GM18511 (cell line): ENCODE measurements at regions not wholly inside any gene's neighbourhood (a gene's known extent, or its start where the extent isn't known, plus 50 kb on each side); places are given as distances from the start of the nearest gene placed in this dataset.
"Not testable (repeated sequence)": the region's sequence is repeated elsewhere in the genome, so short reads cannot be mapped to it uniquely, and the experiment has no call there.

Experiments used
- ATAC-seq: cut with Tn5 transposase; IDR thresholded peaks from one replicate; pipeline ENCODE4 v1.9.1; 2021; ENCODE audit warnings: mild to moderate bottlenecking, moderate library complexity; ENCODE audit not compliant: unreplicated experiment

DNA sequence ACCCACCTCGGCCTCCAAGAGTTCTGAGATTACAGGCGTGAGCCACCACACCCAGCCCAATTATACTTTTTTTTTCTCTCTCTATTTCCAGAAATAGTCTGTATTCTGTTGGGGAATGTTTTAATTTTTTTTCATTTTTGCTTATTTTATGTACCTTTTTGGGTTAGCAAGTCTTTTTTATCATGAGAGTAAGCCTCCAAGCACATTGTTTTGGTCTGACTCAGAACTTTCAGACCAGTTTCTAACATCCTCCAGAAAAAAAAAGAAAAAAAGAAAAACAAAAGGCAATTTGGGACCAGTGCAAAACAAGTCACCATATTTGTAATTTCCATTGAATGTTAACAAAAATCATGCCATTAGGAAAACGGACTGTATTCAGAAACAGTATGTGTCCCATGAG, 1465.5 kb downstream of the SLITRK5 start:
- ATAC-seq = no peak

GRCh38 chr13:89150362-89150761, 1479.2 kb downstream of the SLITRK5 start:
- no peak for ATAC-seq

DNA sequence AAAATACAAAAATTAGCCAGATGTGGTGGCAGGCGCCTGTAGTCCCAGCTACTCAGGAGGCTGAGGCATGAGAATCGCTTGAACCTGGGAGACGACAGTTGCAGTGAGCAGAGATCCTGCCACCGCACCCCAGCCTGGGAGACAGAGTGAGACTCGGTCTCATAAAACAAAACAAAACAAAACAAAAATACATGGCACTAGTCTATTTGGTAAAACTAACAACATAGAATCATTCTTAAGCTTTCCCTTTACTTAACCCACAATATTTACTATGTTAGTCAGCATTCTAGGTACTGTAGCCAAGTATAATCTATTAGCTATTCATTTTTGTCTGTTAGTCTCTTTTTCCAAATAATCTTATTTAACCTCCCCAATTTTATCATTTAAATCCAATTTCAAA, 1482.8 kb downstream of the SLITRK5 start:
- no peak for ATAC-seq

GRCh38 chr13:89163096-89163495, 1491.9 kb downstream of the SLITRK5 start:
- no peak for ATAC-seq

GRCh38 chr13:89165685-89166084, 1494.5 kb downstream of the SLITRK5 start:
- ATAC-seq = no peak

- no peak for ATAC-seq
Observed at GRCh38 chr13:89169951-89170350, 1498.8 kb downstream of the SLITRK5 start.

GRCh38 chr13:89181041-89181440, 1509.9 kb downstream of the SLITRK5 start:
- ATAC-seq = no peak

DNA sequence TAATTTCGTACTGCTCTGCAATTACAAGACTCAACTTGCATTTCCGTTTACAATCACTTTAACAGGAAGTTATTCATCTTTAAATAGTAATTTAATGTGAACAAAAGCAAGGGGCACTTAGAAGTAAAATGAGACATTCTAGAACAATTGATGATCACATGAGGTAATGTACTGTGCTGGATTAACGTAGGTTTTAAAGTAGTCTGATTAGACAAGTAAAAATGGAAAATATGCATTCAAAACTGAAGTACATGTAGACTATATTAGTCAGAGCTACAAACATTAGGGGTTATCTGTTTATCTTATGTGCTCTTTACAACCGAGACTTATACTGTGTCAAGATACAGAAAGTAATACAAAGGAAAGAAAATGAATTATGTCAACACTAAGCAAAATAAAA, 1528.0 kb downstream of the SLITRK5 start:
- ATAC-seq = no peak

- ATAC-seq = no peak
Observed at GRCh38 chr13:89204435-89204834, 1533.3 kb downstream of the SLITRK5 start.

DNA sequence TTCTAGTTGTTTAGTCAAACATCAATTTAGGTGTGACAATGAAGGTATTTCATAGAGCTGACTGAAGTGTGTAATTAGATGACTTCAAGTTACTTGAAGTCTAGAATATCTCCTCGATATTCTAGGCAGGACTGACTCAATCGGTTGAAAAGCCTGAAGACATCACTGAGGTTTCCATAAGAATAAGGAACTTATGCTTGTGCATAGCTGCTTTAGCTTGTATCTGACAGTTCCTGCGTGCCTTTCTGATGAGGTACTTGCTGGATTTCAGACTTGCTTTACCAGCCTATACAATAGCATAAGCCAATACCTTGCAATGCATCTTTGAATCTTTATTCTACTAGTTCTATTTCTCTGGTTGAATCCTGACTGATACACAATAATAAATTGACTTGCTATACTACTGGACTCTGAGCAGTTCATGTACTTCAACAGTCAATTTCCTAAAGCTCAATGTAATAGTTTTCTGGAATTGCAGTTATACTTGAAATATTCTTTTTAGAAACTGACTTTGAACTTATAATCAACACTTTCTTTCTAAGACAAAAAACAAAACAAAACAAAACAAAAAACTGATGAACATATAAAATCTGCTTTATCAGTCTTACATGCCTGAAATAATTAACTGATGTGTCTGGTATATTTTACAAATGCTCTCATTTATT, 1534.8 kb downstream of the SLITRK5 start:
- ATAC-seq = no peak

DNA sequence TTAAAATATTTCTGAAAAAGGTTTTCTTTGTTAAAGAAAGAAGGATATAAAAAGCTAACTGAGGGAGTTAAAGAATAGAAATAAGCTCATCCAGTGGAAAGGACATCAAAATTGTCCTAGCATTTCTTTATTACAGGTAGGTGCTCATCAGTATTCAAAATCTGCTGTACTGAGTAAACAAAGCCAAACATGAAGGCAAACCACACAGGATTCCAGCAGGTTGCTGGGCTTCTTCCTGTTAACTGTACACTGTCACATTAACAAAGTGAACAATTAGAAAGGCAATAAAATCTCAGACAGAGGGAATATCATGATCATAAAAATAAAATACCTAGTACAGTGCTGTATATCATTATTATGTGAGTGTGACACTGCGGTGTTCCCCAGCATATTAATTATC, 1541.0 kb downstream of the SLITRK5 start:
- no peak for ATAC-seq

- no peak for ATAC-seq
Observed at GRCh38 chr13:89214185-89214584, 1543.0 kb downstream of the SLITRK5 start.

- ATAC-seq = not testable (repeated sequence)
Observed at GRCh38 chr13:89215319-89215718, 1544.1 kb downstream of the SLITRK5 start.

DNA sequence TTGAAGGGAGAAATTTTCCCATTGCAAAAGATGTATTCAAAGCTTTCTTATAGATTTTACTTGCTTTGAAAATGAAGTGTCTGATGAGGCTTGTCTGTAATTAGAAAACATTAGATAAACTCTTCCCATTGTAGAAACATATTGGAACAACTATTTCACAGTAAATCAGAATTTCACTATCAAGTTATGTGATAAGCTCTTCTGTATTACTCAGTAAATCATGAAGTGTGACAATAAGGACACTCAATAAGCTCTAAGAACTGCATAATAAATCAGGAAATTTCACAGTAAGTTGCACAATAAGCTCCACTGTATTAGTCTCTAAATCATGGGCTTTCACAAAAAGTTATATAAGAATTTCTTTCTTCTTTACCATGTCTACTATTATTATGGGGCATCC, 1546.6 kb downstream of the SLITRK5 start:
- ATAC-seq = no peak

DNA sequence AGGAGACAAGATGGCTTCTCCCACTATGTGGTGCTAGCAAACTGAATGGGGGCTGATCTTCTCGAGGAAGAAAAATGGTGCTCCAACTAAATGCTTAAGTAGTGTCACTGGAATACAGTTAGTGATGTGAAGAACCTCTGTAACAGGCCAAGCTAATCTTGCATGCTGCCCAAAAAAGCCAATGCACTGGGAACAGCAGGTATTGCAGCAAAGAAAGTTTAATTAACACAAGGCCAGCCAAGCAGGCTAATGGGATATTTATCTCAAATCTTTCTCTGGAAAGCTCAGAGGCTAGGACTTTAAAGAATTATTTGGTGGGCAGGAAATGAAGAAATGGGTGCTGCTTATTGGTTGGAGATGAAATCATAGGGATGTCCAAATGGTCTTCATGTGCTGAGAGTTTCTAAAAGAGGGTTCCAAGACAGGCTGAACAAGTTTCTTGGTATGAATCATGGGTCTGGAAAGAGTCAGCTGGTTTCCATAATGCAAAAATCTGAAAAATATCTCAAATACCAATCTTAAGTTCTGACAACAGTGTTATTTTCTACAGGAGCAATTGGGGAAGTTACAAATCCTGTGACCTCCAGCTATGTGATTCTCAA, 1550.5 kb downstream of the SLITRK5 start:
- ATAC-seq = no peak

- no peak for ATAC-seq
Observed at GRCh38 chr13:89227356-89227755, 1556.2 kb downstream of the SLITRK5 start.

DNA sequence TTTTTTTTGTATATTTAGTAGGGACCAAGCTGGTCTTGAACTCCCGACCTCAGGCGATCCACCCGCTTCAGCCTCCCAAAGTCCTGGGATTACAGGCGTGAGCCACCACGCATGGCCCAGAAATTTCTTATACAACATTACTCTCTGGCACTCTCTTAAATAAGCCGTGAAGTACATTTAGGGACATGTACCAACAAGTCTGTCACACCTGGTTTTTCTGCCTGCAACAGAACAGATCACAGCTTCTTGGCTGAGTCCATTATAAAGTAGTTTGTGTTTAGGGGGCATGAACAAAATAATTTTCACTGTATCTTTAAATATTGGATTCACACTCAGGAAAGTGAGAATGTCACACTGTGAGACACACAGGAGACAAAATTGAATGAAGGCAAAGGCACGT, 1567.3 kb downstream of the SLITRK5 start:
- no peak for ATAC-seq

DNA sequence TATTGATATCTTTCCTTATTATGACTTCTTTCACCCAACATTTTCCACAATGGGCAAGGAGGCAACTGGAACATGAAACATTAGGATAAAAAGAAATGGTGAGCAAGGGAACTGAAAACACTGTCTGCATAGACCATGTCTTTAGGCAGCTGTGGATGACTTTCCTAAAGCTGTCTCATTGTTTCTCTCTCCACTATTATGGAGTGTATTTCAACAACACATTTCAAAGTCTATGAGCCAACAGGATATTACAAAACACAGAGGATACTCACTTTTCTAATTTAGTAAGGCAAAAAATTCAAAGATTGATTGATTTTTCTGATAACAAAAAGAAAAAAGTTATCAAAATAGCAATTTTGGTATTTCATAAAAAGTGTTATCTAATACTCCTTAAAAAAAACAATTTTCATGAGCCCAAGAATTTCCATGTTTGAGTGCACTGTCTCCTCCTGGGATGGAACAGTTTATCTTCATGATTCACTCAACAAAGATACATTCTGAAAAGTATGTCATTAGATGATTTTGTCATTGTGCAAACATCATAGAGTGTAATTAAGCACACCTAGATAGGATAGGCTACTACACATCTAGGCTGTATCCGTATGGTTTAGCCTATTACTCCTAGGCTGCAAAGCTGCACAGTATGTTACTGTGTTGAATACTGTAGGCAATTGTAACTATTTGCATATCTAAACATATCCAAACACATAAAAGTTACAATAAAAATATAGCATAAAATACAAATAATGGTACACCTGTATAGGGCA, 1568.4 kb downstream of the SLITRK5 start:
- no peak for ATAC-seq

DNA sequence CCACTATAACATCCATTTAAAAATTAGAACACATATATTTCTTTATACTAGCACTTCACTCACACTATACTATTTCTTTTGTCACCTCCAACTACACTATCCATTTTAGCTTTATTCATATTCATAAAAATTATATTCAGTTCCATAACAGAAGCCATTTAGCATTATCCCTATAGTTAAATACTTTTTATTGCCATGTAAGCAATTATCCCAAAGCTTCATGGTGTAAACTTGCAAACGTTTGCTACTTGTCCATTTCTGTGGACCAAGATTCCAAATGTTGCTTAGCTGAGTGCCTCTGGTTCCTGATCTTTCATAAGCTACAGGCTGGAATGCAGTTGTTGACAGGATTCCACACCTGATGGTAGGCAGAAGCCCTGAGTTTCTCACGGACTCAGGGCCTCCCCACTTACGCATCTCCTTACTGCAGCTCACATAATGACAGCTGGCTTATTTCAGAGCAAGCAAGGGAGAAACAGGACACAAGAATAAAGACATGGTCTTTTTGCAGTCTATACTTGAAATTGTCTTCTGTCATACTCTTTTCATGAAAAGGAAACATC, 1584.8 kb downstream of the SLITRK5 start:
- no peak for ATAC-seq

- ATAC-seq = no peak
Observed at GRCh38 chr13:89267734-89268133, 1596.6 kb downstream of the SLITRK5 start.

- ATAC-seq = no peak
Observed at GRCh38 chr13:89269737-89270136, 1598.6 kb downstream of the SLITRK5 start.

DNA sequence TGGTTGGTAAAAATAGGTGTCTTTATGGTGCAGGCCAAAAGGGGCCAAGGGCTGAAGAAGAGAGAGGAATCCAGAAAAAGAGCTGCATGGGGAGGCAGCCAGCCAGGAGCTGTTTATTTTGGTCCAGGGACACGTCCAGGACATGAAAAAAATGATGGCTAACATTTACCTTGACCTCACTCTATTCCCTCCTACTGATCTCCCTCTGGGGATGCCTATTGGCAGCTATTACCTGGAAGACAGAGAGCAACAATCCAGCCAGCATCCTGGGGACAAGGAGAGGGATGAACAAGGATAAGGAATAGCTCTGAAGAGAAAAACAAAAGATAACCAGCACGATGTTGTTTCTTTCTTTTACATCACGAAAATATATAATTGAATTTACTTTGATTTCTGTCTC, 1599.6 kb downstream of the SLITRK5 start:
- no peak for ATAC-seq
